ENCODE measurements at regions not wholly inside any gene's neighbourhood (a gene's known extent, or its start where the extent isn't known, plus 50 kb on each side); places are given as distances from the start of the nearest gene placed in this dataset.

GRCh38 chr5:119792161-119792799 is 162.9 kb downstream of the FAM170A start:
- DNase-seq: no peak

- DNase-seq: no peak
These were observed 166.4 kb downstream of the FAM170A start for GRCh38 chr5:119795768-119796167.

GRCh38 chr5:119801570-119801969 is 172.2 kb downstream of the FAM170A start:
- no peak for DNase-seq

- DNase-seq: no peak
These were observed 178.7 kb downstream of the FAM170A start for GRCh38 chr5:119808024-119808423.

- no peak for DNase-seq
These were observed 179.1 kb downstream of the FAM170A start for GRCh38 chr5:119808474-119808873.

GRCh38 chr5:119810217-119810616 is 180.9 kb downstream of the FAM170A start:
- no peak for DNase-seq

- DNase-seq: no peak
These were observed 182.1 kb downstream of the FAM170A start for GRCh38 chr5:119811458-119811857.

- DNase-seq: no peak
These were observed 185.3 kb downstream of the FAM170A start for GRCh38 chr5:119814655-119815054.

GRCh38 chr5:119816055-119816454 is 186.7 kb downstream of the FAM170A start:
- no peak for DNase-seq

- DNase-seq: no peak
These were observed 190.7 kb downstream of the FAM170A start for GRCh38 chr5:119820016-119820415.

GRCh38 chr5:119820608-119821007 is 191.2 kb downstream of the FAM170A start:
- DNase-seq: no peak

GRCh38 chr5:119828541-119828940 is 199.2 kb downstream of the FAM170A start:
- no peak for DNase-seq

- no peak for DNase-seq
These were observed 200.0 kb downstream of the FAM170A start for GRCh38 chr5:119829341-119829740.

GRCh38 chr5:119833176-119833575 is 203.8 kb downstream of the FAM170A start:
- no peak for DNase-seq

GRCh38 chr5:119840175-119840574 is 210.8 kb downstream of the FAM170A start:
- DNase-seq: peak in 2 of 3 donors; percentile 1 to 23

GRCh38 chr5:119852140-119852539 is 222.8 kb downstream of the FAM170A start:
- DNase-seq: no peak

GRCh38 chr5:119860463-119860862 is 231.1 kb downstream of the FAM170A start:
- no peak for DNase-seq

GRCh38 chr5:119862619-119863018 is 233.3 kb downstream of the FAM170A start:
- DNase-seq: no peak

GRCh38 chr5:119864286-119864685 is 234.9 kb downstream of the FAM170A start:
- no peak for DNase-seq

GRCh38 chr5:119873611-119874010 is 244.3 kb downstream of the FAM170A start:
- no peak for DNase-seq

- no peak for DNase-seq
These were observed 247.2 kb downstream of the FAM170A start for GRCh38 chr5:119876522-119876921.

- no peak for DNase-seq
These were observed 249.4 kb downstream of the FAM170A start for GRCh38 chr5:119878712-119879111.

GRCh38 chr5:119879446-119879845 is 250.1 kb downstream of the FAM170A start:
- DNase-seq: peak in 1 of 3 donors; percentile 17

GRCh38 chr5:119895066-119895465 is 265.7 kb downstream of the FAM170A start:
- no peak for DNase-seq

GRCh38 chr5:119896826-119897536 is 267.6 kb downstream of the FAM170A start:
- DNase-seq: no peak
